GM19324 (cell line): ENCODE measurements at regions not wholly inside any gene's neighbourhood (a gene's known extent, or its start where the extent isn't known, plus 50 kb on each side); places are given as distances from the start of the nearest gene placed in this dataset.
"Not testable (repeated sequence)": the region's sequence is repeated elsewhere in the genome, so short reads cannot be mapped to it uniquely, and the experiment has no call there.

ENCODE experiments used
- ATAC-seq: cut with Tn5 transposase; IDR thresholded peaks from one replicate; pipeline ENCODE4 v1.9.1; 2021; ENCODE audit warnings: mild to moderate bottlenecking, moderate library complexity; ENCODE audit not compliant: unreplicated experiment, low FRiP score

GRCh38 chr15:70379938-70380883 lies 282.5 kb upstream of the TLE3 start:
- no peak for ATAC-seq

GRCh38 chr15:70379134-70379533 lies 281.4 kb upstream of the TLE3 start:
- no peak for ATAC-seq

- no peak for ATAC-seq
These were observed 280.7 kb upstream of the TLE3 start for GRCh38 chr15:70378126-70379031.

- ATAC-seq = no peak
These were observed 279.4 kb upstream of the TLE3 start for GRCh38 chr15:70376929-70377691.

- no peak for ATAC-seq
These were observed 278.6 kb upstream of the TLE3 start for GRCh38 chr15:70376031-70376928.

GRCh38 chr15:70375586-70375985 lies 277.9 kb upstream of the TLE3 start:
- ATAC-seq = no peak

- ATAC-seq = no peak
These were observed 277.3 kb upstream of the TLE3 start for GRCh38 chr15:70375006-70375431.

GRCh38 chr15:70374096-70374495 lies 276.4 kb upstream of the TLE3 start:
- no peak for ATAC-seq

GRCh38 chr15:70373439-70373838 lies 275.7 kb upstream of the TLE3 start:
- not testable (repeated sequence) for ATAC-seq

GRCh38 chr15:70367913-70368705 lies 270.4 kb upstream of the TLE3 start:
- ATAC-seq = not testable (repeated sequence)

- not testable (repeated sequence) for ATAC-seq
These were observed 266.3 kb upstream of the TLE3 start for GRCh38 chr15:70364023-70364422.

GRCh38 chr15:70362886-70363285 lies 265.2 kb upstream of the TLE3 start:
- ATAC-seq = no peak

GRCh38 chr15:70362350-70362749 lies 264.6 kb upstream of the TLE3 start:
- ATAC-seq = no peak

- no peak for ATAC-seq
These were observed 264.2 kb upstream of the TLE3 start for GRCh38 chr15:70361891-70362290.

GRCh38 chr15:70361106-70361505 lies 263.4 kb upstream of the TLE3 start:
- ATAC-seq = no peak

GRCh38 chr15:70358871-70359647 lies 261.3 kb upstream of the TLE3 start:
- ATAC-seq = no peak

GRCh38 chr15:70358011-70358819 lies 260.5 kb upstream of the TLE3 start:
- ATAC-seq = no peak
